Thyroid gland (tissue), 4 donors: ENCODE measurements at regions not wholly inside any gene's neighbourhood (a gene's known extent, or its start where the extent isn't known, plus 50 kb on each side); places are given as distances from the start of the nearest gene placed in this dataset.

Experiments used
- CTCF ChIP-seq, 6 experiments: fragments of 200-600 bp in 3 of 6; fragments of 450-650 bp in 3 of 6; sonication (generic) in 3 of 6; IDR thresholded peaks; one replicate each; pipeline ENCODE4 v1.5.1; 2016 to 2019; ENCODE audit warnings: antibody characterized with exemption in 6 of 6, mild to moderate bottlenecking in 2 of 6, inconsistent platforms in 1 of 6, moderate library complexity in 1 of 6
- POLR2A ChIP-seq, 2 donors: fragments of 450-650 bp; IDR thresholded peaks; one replicate each; pipeline ENCODE4 v1.6.1; 2017; ENCODE audit warnings: antibody characterized with exemption in 2 of 2, mild to moderate bottlenecking in 2 of 2, moderate library complexity in 1 of 2

GRCh38 chr12:65656891-65657351 is 167.4 kb upstream of the HMGA2 start:
- TF ChIP-seq CTCF (IDR thresholded peaks at IDR 0.05) (no peak), POLR2A (IDR thresholded peaks at IDR 0.05) (no peak)
